Liver (tissue), 8 donors: ENCODE measurements at regions not wholly inside any gene's neighbourhood (a gene's known extent, or its start where the extent isn't known, plus 50 kb on each side); places are given as distances from the start of the nearest gene placed in this dataset.

Experiments used
- DNase-seq: peaks from one replicate; pipeline ENCODE4 v3.0.0-alpha.2; 2017; ENCODE audit warnings: low spot score
- H3K27ac ChIP-seq, 2 donors: one replicate each; pipeline ENCODE4 v1.7.0; 2013; ENCODE audit warnings: inconsistent platforms in 2 of 2, low read length in 2 of 2, control low read depth in 1 of 2, low read depth in 1 of 2, mild to moderate bottlenecking in 1 of 2
- H3K27me3 ChIP-seq, 4 donors: one replicate each; pipeline versions ENCODE4 v1.6.1 to v1.7.0; 2013; ENCODE audit warnings: low read length in 3 of 4, inconsistent platforms in 1 of 4, mild to moderate bottlenecking in 1 of 4, moderate library complexity in 1 of 4; ENCODE audit not compliant: control insufficient read depth in 4 of 4, insufficient read depth in 4 of 4
- H3K36me3 ChIP-seq, 4 donors: one replicate each; pipeline versions ENCODE4 v1.6.1 to v1.7.0; 2013; ENCODE audit warnings: low read length in 3 of 4, mild to moderate bottlenecking in 3 of 4, low read depth in 1 of 4, moderate library complexity in 1 of 4; ENCODE audit not compliant: control insufficient read depth in 4 of 4, insufficient read depth in 3 of 4
- H3K4me1 ChIP-seq, 4 donors: one replicate each; pipeline versions ENCODE4 v1.6.1 to v1.7.0; 2013; ENCODE audit warnings: low read length in 3 of 4, mild to moderate bottlenecking in 3 of 4, moderate library complexity in 1 of 4; ENCODE audit not compliant: control insufficient read depth in 4 of 4, insufficient read depth in 4 of 4
- H3K4me3 ChIP-seq, 3 donors: one replicate each; pipeline versions ENCODE4 v1.6.1 to v1.7.0; 2013; ENCODE audit warnings: low read length in 3 of 3, control low read depth in 1 of 3, low read depth in 1 of 3, mild to moderate bottlenecking in 1 of 3
- H3K9ac ChIP-seq, 2 donors: one replicate each; pipeline ENCODE4 v1.7.0; 2013; ENCODE audit warnings: low read length in 2 of 2, mild to moderate bottlenecking in 2 of 2, moderate library complexity in 2 of 2, control low read depth in 1 of 2, low read depth in 1 of 2
- H3K9me3 ChIP-seq, 4 donors: one replicate each; pipeline versions ENCODE4 v1.6.1 to v1.7.0; 2013; ENCODE audit warnings: low read length in 3 of 4; ENCODE audit not compliant: control insufficient read depth in 4 of 4
- EGR1 ChIP-seq, 2 donors: IDR thresholded peaks; 2 replicates each; pipeline ENCODE4 v1.6.1; 2016 to 2018; ENCODE audit warnings: antibody characterized with exemption in 2 of 2, low read depth in 2 of 2
- FOXA1 ChIP-seq: IDR thresholded peaks from 2 replicates; pipeline ENCODE4 v1.6.1; 2016; ENCODE audit warnings: antibody characterized with exemption
- FOXA2 ChIP-seq: IDR thresholded peaks from 2 replicates; pipeline ENCODE4 v1.6.1; 2016; ENCODE audit warnings: antibody characterized with exemption
- HNF4A ChIP-seq, 2 donors: conservative IDR thresholded peaks; 2 replicates each; pipeline ENCODE4 v1.6.1; 2016; ENCODE audit warnings: antibody characterized with exemption in 2 of 2, mild to moderate bottlenecking in 2 of 2
- HNF4G ChIP-seq: IDR thresholded peaks from 2 replicates; pipeline ENCODE4 v1.6.1; 2016; ENCODE audit warnings: antibody characterized with exemption
- JUND ChIP-seq, 2 donors: IDR thresholded peaks; 2 replicates each; pipeline ENCODE4 v1.6.1; 2016; ENCODE audit warnings: antibody characterized with exemption in 2 of 2
- NR2F2 ChIP-seq: IDR thresholded peaks from 2 replicates; pipeline ENCODE4 v1.6.1; 2016; ENCODE audit warnings: antibody characterized with exemption
- RAD21 ChIP-seq, 2 donors: IDR thresholded peaks; 2 replicates each; pipeline ENCODE4 v1.6.1; 2016; ENCODE audit warnings: antibody characterized with exemption in 2 of 2, mild to moderate bottlenecking in 2 of 2
- SP1 ChIP-seq: IDR thresholded peaks from 2 replicates; pipeline ENCODE4 v1.6.1; 2018; ENCODE audit warnings: antibody characterized with exemption, mild to moderate bottlenecking
- TAF1 ChIP-seq: conservative IDR thresholded peaks from 2 replicates; pipeline ENCODE4 v1.6.1; 2016; ENCODE audit warnings: antibody characterized with exemption, mild to moderate bottlenecking
- YY1 ChIP-seq: IDR thresholded peaks from 2 replicates; pipeline ENCODE4 v1.6.1; 2016; ENCODE audit warnings: antibody characterized with exemption, mild to moderate bottlenecking
- ZBTB33 ChIP-seq: IDR thresholded peaks from 2 replicates; pipeline ENCODE4 v1.6.1; 2016; ENCODE audit warnings: antibody characterized with exemption
- WGBS: extraction: QIAGEN DNeasy Blood & Tissue Kit; methylation state at CpG from one replicate; pipeline ENCODE4 v1.1.7; 2013; 5-methylcytosine and 5-hydroxymethylcytosine counted together
- TF ChIP-seq, protein P1 (sequence below): IDR thresholded peaks from 2 replicates; pipeline ENCODE4 v1.6.1; 2016; ENCODE audit warnings: antibody characterized with exemption
- TF ChIP-seq, protein P2 (sequence below): IDR thresholded peaks from 2 replicates; pipeline ENCODE4 v1.6.1; 2016; ENCODE audit warnings: antibody characterized with exemption, mild to moderate bottlenecking
- TF ChIP-seq, protein P3 (sequence below): fragments of 150-350 bp; IDR thresholded peaks from 2 replicates; pipeline ENCODE4 v1.5.1; 2017; ENCODE audit warnings: improper control_type of control experiment, low read depth, low read length; ENCODE audit not compliant: missing input control
- donor health status: healthy.
- donor health status: healthy.
- donor health status: healthy.
- donor health status: healthy.
- donor health status: healthy.

DNA sequence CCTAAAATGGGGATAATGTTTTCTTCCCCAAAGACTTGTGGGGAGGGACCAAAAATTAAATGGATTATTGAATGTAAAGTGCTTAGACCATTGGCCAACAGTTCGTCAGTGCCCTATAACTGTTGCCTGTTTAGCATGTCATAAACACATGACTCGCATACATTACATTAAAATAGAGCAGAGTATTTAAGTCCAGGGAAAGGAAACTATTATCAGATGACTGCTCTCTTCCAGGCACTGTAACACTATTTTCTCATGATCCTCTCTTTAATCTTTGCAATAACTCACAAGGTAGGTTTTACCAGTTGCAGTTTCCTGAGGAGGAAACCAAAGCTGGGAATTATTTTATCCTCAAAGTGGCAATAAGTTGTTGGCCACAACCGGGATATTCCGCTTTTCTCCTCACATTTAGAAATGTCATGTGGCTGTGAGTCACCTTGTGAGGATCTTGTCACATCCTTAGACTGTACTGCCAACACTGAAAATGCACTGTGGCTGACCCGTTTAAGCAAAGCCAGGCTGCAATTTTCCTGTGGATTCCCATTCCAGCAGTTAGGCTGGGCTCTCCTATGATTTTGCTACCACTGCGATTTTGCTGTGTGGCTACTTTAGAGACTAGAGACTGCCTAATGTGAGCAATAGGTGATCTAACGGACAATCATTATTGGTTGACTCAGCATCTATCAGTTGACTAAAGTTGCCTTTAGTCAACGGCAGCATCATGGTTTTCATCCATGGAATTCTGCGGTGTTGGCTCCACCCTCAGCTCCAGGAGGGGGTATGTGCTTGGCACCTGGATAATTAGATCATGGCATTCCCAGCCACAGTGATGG, 58.3 kb upstream of the DHX40 start:
- Histone ChIP-seq H3K27me3 (no peaks in the 10 kb centered on the region), H3K27ac (no peak overlapping the region), H3K36me3 (no peaks in the 10 kb centered on the region), H3K4me1 (no peaks in the 10 kb centered on the region), H3K9ac (no peak overlapping the region), H3K9me3 (no peaks in the 10 kb centered on the region), H3K4me3 (no peak overlapping the region)
- no peak for DNase-seq
- 91% methylated on average over 9 of the region's 9 CpGs for WGBS
- TF ChIP-seq HNF4A (conservative IDR thresholded peaks at IDR 0.05) (no peak), FOXA1 (no peak), TAF1 (no peak), FOXA2 (no peak), YY1 (no peak), JUND (IDR thresholded peaks at IDR 0.05) (no peak), HNF4G (no peak), EGR1 (IDR thresholded peaks at IDR 0.05; ENCODE audit: low read depth in 2 of 2) (no peak), RAD21 (IDR thresholded peaks at IDR 0.05) (no peak)
- TF ChIP-seq, protein P1, sequence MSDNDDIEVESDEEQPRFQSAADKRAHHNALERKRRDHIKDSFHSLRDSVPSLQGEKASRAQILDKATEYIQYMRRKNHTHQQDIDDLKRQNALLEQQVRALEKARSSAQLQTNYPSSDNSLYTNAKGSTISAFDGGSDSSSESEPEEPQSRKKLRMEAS = no peak

DNA sequence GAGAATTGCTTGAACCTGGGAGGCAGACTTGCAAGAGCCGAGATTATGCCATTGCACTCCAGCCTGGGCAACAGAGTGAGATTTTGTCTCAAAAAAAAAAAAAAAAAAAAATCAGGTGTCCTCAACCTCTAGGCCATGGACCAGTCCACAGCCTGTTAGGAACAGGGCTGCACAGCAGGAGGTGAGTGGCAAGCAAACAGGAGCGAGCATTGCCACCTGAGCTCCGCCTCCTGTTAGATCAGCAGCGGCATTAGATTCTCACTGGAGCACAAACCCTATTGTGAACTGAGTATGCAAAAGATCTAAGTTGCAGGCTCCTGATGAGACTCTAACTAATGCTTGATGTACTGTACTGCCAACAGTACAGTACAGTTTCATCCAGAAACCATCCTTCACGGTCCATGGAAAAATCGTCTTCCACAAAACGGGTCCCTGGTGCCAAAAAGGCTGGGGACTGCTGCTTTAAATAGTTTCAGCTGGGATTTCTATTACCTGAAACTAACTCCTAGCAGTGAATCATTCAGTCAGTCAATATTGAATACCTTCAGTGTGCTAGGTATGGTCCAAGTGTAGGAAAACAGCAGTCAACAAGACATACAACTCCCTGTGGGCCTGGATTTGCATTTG, 56.3 kb upstream of the DHX40 start:
- WGBS = 96% methylated on average over 7 of the region's 7 CpGs
- no peak overlapping the region for H3K27ac ChIP-seq
- H3K4me1 ChIP-seq = peaks cover 0 to 3% (median 2%) of the 10 kb centered on the region in 4 donors
- no peak for DNase-seq
- H3K9me3 ChIP-seq = no peaks in the 10 kb centered on the region
- H3K9ac ChIP-seq = no peak overlapping the region
- no peaks in the 10 kb centered on the region for H3K27me3 ChIP-seq
- TF ChIP-seq ZBTB33 = no peak
- TF ChIP-seq, protein P1 = no peak
- TF ChIP-seq SP1 = no peak
- no peak for TF ChIP-seq FOXA2
- no peak for TF ChIP-seq RAD21 (IDR thresholded peaks at IDR 0.05)
- TF ChIP-seq JUND (IDR thresholded peaks at IDR 0.05) = no peak
- no peak for TF ChIP-seq HNF4A (conservative IDR thresholded peaks at IDR 0.05)
- TF ChIP-seq, protein P2, sequence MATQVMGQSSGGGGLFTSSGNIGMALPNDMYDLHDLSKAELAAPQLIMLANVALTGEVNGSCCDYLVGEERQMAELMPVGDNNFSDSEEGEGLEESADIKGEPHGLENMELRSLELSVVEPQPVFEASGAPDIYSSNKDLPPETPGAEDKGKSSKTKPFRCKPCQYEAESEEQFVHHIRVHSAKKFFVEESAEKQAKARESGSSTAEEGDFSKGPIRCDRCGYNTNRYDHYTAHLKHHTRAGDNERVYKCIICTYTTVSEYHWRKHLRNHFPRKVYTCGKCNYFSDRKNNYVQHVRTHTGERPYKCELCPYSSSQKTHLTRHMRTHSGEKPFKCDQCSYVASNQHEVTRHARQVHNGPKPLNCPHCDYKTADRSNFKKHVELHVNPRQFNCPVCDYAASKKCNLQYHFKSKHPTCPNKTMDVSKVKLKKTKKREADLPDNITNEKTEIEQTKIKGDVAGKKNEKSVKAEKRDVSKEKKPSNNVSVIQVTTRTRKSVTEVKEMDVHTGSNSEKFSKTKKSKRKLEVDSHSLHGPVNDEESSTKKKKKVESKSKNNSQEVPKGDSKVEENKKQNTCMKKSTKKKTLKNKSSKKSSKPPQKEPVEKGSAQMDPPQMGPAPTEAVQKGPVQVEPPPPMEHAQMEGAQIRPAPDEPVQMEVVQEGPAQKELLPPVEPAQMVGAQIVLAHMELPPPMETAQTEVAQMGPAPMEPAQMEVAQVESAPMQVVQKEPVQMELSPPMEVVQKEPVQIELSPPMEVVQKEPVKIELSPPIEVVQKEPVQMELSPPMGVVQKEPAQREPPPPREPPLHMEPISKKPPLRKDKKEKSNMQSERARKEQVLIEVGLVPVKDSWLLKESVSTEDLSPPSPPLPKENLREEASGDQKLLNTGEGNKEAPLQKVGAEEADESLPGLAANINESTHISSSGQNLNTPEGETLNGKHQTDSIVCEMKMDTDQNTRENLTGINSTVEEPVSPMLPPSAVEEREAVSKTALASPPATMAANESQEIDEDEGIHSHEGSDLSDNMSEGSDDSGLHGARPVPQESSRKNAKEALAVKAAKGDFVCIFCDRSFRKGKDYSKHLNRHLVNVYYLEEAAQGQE = no peak
- TF ChIP-seq, protein P3, sequence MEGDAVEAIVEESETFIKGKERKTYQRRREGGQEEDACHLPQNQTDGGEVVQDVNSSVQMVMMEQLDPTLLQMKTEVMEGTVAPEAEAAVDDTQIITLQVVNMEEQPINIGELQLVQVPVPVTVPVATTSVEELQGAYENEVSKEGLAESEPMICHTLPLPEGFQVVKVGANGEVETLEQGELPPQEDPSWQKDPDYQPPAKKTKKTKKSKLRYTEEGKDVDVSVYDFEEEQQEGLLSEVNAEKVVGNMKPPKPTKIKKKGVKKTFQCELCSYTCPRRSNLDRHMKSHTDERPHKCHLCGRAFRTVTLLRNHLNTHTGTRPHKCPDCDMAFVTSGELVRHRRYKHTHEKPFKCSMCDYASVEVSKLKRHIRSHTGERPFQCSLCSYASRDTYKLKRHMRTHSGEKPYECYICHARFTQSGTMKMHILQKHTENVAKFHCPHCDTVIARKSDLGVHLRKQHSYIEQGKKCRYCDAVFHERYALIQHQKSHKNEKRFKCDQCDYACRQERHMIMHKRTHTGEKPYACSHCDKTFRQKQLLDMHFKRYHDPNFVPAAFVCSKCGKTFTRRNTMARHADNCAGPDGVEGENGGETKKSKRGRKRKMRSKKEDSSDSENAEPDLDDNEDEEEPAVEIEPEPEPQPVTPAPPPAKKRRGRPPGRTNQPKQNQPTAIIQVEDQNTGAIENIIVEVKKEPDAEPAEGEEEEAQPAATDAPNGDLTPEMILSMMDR = no peak
- TF ChIP-seq HNF4G = no peak
- TF ChIP-seq FOXA1 = no peak
- no peak for TF ChIP-seq NR2F2
- no peaks in the 10 kb centered on the region for H3K36me3 ChIP-seq
- H3K4me3 ChIP-seq = no peak overlapping the region
